K562 (cell line): ENCODE measurements at regions not wholly inside any gene's neighbourhood (a gene's known extent, or its start where the extent isn't known, plus 50 kb on each side); places are given as distances from the start of the nearest gene placed in this dataset.

ENCODE experiments used
- FOS ChIP-seq: IDR thresholded peaks from 3 replicates; pipeline ENCODE4 v1.6.1; 2011; ENCODE audit not compliant: insufficient read length; ENCODE audit errors: extremely low read depth
- GATA2 ChIP-seq: sonication (generic); formaldehyde crosslinking; IDR thresholded peaks from 2 replicates; pipeline ENCODE4 v1.4.0; 2020; ENCODE audit warnings: mild to moderate bottlenecking, missing genetic modification reagents
- HDAC2 ChIP-seq: fragments of 450-650 bp; IDR thresholded peaks from 2 replicates; pipeline ENCODE4 v1.6.1; 2016; ENCODE audit warnings: mild to moderate bottlenecking
- ID3 ChIP-seq, 2 experiments: fragments of 250-450 bp in 1 of 2; fragments of 450-650 bp in 1 of 2; sonication (Bioruptor Pico) in 1 of 2; IDR thresholded peaks; 2 replicates each; pipeline versions ENCODE4 v1.6.1 to v1.8.0; 2016 to 2021; ENCODE audit warnings: mild to moderate bottlenecking in 2 of 2, moderate library complexity in 2 of 2, missing compliant biosample characterization in 1 of 2, missing genetic modification characterization in 1 of 2
- MBD1 ChIP-seq: fragments of 250-450 bp; sonication (Bioruptor Pico); IDR thresholded peaks from 2 replicates; pipeline ENCODE4 v1.8.0; 2022; ENCODE audit warnings: inconsistent platforms
- PKNOX1 ChIP-seq: fragments of 450-650 bp; IDR thresholded peaks from 2 replicates; pipeline ENCODE4 v1.6.1; 2016
- SMARCA4 ChIP-seq: fragments of 450-650 bp; IDR thresholded peaks from 2 replicates; pipeline ENCODE4 v1.6.1; 2016
- SRSF9 ChIP-seq: fragments of 200-400 bp; formaldehyde crosslinking; IDR thresholded peaks from 2 replicates; pipeline ENCODE4 v1.6.1; 2017; ENCODE audit warnings: low read depth, low read length, borderline replicate concordance
- U2AF2 ChIP-seq: fragments of 200-400 bp; formaldehyde crosslinking; optimal IDR thresholded peaks from 2 replicates; pipeline ENCODE3; 2017; ENCODE audit warnings: low read depth, mild to moderate bottlenecking, low read length
- UBTF ChIP-seq, 2 experiments: IDR thresholded peaks; 2 replicates each; pipeline ENCODE4 v1.6.1; 2012; ENCODE audit warnings: improper control_type of control experiment in 2 of 2, low read depth in 2 of 2, low read length in 2 of 2, borderline replicate concordance in 1 of 2
- ZBTB1 ChIP-seq: sonication (generic); formaldehyde crosslinking; IDR thresholded peaks from 2 replicates; pipeline ENCODE4 v1.8.1; 2023; ENCODE audit warnings: missing genetic modification reagents, low read depth, mild to moderate bottlenecking, borderline replicate concordance
- ZNF311 ChIP-seq: fragments of 250-450 bp; sonication (Bioruptor Pico); IDR thresholded peaks from 2 replicates; pipeline ENCODE4 v1.4.0; 2020; ENCODE audit warnings: mild to moderate bottlenecking, moderate library complexity
- TF ChIP-seq, protein P1 (sequence below), 2 experiments: fragments of 450-650 bp; formaldehyde crosslinking in 1 of 2; IDR thresholded peaks; 2 replicates each; pipeline versions ENCODE4 v1.4.0 to v1.6.1; 2014 to 2020; ENCODE audit warnings: mild to moderate bottlenecking in 2 of 2, borderline replicate concordance in 1 of 2, low read depth in 1 of 2

DNA sequence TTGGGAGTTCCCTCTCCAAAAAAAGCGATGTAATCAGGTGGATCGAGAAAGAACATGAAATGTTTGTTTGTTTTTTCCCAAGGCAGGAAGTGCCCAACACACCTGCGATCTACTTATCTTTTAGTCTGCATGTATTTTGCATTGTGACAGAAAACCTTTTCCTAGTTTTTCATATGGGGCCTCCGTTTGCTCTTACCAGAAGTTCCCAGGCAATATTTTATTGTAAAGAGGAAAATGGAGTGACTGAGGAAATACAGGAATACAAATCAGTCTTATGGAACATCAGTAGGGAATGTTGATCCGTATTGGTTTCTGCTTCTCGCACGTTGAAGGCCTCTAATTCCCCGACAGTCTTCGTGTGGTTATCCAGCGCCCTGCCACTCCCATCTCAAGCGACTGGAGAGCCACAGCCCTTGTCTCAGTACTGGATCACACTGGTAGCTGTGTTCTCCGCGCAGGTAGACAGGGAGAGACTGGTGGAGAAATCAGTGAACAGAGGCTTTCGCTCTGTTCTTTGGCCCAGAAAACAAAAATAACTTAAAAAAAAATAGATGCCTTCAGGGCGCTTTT lies 107.4 kb downstream of the TRIM27 start (continued):
- TF ChIP-seq, protein P1, sequence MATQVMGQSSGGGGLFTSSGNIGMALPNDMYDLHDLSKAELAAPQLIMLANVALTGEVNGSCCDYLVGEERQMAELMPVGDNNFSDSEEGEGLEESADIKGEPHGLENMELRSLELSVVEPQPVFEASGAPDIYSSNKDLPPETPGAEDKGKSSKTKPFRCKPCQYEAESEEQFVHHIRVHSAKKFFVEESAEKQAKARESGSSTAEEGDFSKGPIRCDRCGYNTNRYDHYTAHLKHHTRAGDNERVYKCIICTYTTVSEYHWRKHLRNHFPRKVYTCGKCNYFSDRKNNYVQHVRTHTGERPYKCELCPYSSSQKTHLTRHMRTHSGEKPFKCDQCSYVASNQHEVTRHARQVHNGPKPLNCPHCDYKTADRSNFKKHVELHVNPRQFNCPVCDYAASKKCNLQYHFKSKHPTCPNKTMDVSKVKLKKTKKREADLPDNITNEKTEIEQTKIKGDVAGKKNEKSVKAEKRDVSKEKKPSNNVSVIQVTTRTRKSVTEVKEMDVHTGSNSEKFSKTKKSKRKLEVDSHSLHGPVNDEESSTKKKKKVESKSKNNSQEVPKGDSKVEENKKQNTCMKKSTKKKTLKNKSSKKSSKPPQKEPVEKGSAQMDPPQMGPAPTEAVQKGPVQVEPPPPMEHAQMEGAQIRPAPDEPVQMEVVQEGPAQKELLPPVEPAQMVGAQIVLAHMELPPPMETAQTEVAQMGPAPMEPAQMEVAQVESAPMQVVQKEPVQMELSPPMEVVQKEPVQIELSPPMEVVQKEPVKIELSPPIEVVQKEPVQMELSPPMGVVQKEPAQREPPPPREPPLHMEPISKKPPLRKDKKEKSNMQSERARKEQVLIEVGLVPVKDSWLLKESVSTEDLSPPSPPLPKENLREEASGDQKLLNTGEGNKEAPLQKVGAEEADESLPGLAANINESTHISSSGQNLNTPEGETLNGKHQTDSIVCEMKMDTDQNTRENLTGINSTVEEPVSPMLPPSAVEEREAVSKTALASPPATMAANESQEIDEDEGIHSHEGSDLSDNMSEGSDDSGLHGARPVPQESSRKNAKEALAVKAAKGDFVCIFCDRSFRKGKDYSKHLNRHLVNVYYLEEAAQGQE (IDR thresholded peaks at IDR 0.05; ENCODE audit: borderline replicate concordance), result peak; percentile 41; the same call in 1 of the 2 replicates
- TF ChIP-seq, protein P1 (CRISPR knock-in tag; IDR thresholded peaks at IDR 0.05; ENCODE audit: low read depth), result no peak
- TF ChIP-seq PKNOX1, result peak; percentile 63
- TF ChIP-seq HDAC2, result 0 out of 2 replicates have a peak, but pooled peaks have one; percentile 10
- TF ChIP-seq UBTF (IDR thresholded peaks at IDR 0.05; ENCODE audit: borderline replicate concordance in 1 of 2, low read depth in 2 of 2, low read length in 2 of 2), result peak in 1 of 2 experiments; percentile 68; a peak in 1 of 4 replicates
- TF ChIP-seq ZBTB1 (CRISPR knock-in tag), result peak; percentile 35; the same call in 1 of the 2 replicates
- TF ChIP-seq SMARCA4, result 0 out of 2 replicates have a peak, but pooled peaks have one; percentile 10
- TF ChIP-seq FOS, result no peak
- no peak for TF ChIP-seq ID3 (CRISPR knock-in tag; IDR thresholded peaks at IDR 0.05)
- no peak for TF ChIP-seq ID3 (tag; IDR thresholded peaks at IDR 0.05)
- TF ChIP-seq U2AF2, result no peak
- 0 out of 2 replicates have a peak, but pooled peaks have one; percentile 54 for TF ChIP-seq MBD1 (CRISPR knock-in tag)
- TF ChIP-seq GATA2, result peak; percentile 34; the same call in 1 of the 2 replicates
- no peak for TF ChIP-seq SRSF9
- no peak for TF ChIP-seq ZNF311
